ENCODE measurements at regions not wholly inside any gene's neighbourhood (a gene's known extent, or its start where the extent isn't known, plus 50 kb on each side); places are given as distances from the start of the nearest gene placed in this dataset.
"Not testable (repeated sequence)": the region's sequence is repeated elsewhere in the genome, so short reads cannot be mapped to it uniquely, and the experiment has no call there.

GRCh38 chr13:54758795-54759194 lies 1730.2 kb downstream of the OLFM4 start:
- no peaks in the 10 kb centered on the region for H3K36me3 ChIP-seq (ENCODE audit: control insufficient read depth in 3 of 3, insufficient read depth in 3 of 3, low read length in 3 of 3)
- no peak overlapping the region for H3K27ac ChIP-seq (ENCODE audit: low read depth, low read length)
- no peak overlapping the region for H3K9ac ChIP-seq (ENCODE audit: low read depth in 1 of 3, low read length in 3 of 3)
- H3K4me1 ChIP-seq (ENCODE audit: control insufficient read depth in 3 of 3, insufficient read depth in 3 of 3, low read length in 3 of 3), result no peaks in the 10 kb centered on the region
- H3K9me3 ChIP-seq (ENCODE audit: control insufficient read depth in 3 of 3, low read length in 3 of 3), result no peaks in the 10 kb centered on the region
- no peak overlapping the region for H3K4me3 ChIP-seq (ENCODE audit: low read length in 3 of 3)
- H3K27me3 ChIP-seq (ENCODE audit: control insufficient read depth in 3 of 3, insufficient read depth in 3 of 3, low read length in 3 of 3), result no peaks in the 10 kb centered on the region

GRCh38 chr13:54768214-54768613 lies 1739.6 kb downstream of the OLFM4 start:
- H3K9me3 ChIP-seq (ENCODE audit: control insufficient read depth in 3 of 3, low read length in 3 of 3), result no peaks in the 10 kb centered on the region
- no peaks in the 10 kb centered on the region for H3K36me3 ChIP-seq (ENCODE audit: control insufficient read depth in 3 of 3, insufficient read depth in 3 of 3, low read length in 3 of 3)

DNA sequence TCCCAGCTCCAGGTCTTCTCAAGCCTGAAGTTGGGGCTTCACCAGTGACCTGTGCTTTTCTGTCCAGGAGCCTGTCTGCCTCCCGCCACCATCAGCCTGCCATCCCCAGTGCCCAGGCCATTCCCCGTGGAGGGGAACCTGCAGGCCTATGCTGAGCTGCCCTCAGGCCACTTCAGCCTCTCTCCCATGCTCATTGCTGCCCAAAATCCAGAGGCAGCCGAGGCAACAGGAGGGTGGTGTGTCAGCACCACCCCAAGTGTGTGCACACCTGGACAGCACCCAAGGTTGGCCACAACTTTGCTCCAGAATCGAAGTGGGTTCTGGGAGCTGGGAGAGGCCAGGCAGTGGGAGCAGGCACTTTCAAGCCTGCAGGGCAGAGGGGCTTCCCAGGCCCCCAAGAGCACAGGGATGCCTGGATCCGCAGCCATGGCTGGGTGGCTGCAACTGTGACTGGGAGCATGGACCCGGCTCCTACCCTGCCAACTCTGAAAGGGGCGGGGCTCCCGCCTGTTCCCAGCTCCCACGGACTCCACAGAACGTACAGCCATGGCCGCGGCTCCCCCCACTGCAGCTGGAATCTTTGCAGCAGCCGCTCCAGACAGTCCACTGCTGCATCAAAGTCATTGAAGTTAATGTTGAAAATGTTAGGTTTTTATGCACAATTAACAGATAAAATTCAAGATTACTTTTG lies 1747.0 kb downstream of the OLFM4 start:
- Histone ChIP-seq H3K9ac (ENCODE audit: low read depth in 1 of 3, low read length in 3 of 3) (no peak overlapping the region), H3K9me3 (ENCODE audit: control insufficient read depth in 3 of 3, low read length in 3 of 3) (no peaks in the 10 kb centered on the region), H3K36me3 (ENCODE audit: control insufficient read depth in 3 of 3, insufficient read depth in 3 of 3, low read length in 3 of 3) (no peaks in the 10 kb centered on the region), H3K4me1 (ENCODE audit: control insufficient read depth in 3 of 3, insufficient read depth in 3 of 3, low read length in 3 of 3) (no peaks in the 10 kb centered on the region), H3K27me3 (ENCODE audit: control insufficient read depth in 3 of 3, insufficient read depth in 3 of 3, low read length in 3 of 3) (no peaks in the 10 kb centered on the region), H3K27ac (ENCODE audit: low read depth, low read length) (no peak overlapping the region), H3K4me3 (ENCODE audit: low read length in 3 of 3) (no peak overlapping the region)

More at GRCh38 chr13:54768214-54768613, 1739.6 kb downstream of the OLFM4 start:
- H3K4me3 ChIP-seq (ENCODE audit: low read length in 3 of 3), result no peak overlapping the region
- H3K27ac ChIP-seq (ENCODE audit: low read depth, low read length), result no peak overlapping the region
- H3K9ac ChIP-seq (ENCODE audit: low read depth in 1 of 3, low read length in 3 of 3), result no peak overlapping the region
- no peaks in the 10 kb centered on the region for H3K4me1 ChIP-seq (ENCODE audit: control insufficient read depth in 3 of 3, insufficient read depth in 3 of 3, low read length in 3 of 3)
- H3K27me3 ChIP-seq (ENCODE audit: control insufficient read depth in 3 of 3, insufficient read depth in 3 of 3, low read length in 3 of 3), result no peaks in the 10 kb centered on the region

- H3K4me3 ChIP-seq (ENCODE audit: low read length in 3 of 3), result no peak overlapping the region
- H3K9me3 ChIP-seq (ENCODE audit: control insufficient read depth in 3 of 3, low read length in 3 of 3), result no peaks in the 10 kb centered on the region
- no peak overlapping the region for H3K27ac ChIP-seq (ENCODE audit: low read depth, low read length)
- H3K4me1 ChIP-seq (ENCODE audit: control insufficient read depth in 3 of 3, insufficient read depth in 3 of 3, low read length in 3 of 3), result no peaks in the 10 kb centered on the region
- H3K9ac ChIP-seq (ENCODE audit: low read depth in 1 of 3, low read length in 3 of 3), result no peak overlapping the region
- H3K27me3 ChIP-seq (ENCODE audit: control insufficient read depth in 3 of 3, insufficient read depth in 3 of 3, low read length in 3 of 3), result no peaks in the 10 kb centered on the region
- H3K36me3 ChIP-seq (ENCODE audit: control insufficient read depth in 3 of 3, insufficient read depth in 3 of 3, low read length in 3 of 3), result no peaks in the 10 kb centered on the region
Observed at GRCh38 chr13:54787754-54788153, 1759.1 kb downstream of the OLFM4 start.

DNA sequence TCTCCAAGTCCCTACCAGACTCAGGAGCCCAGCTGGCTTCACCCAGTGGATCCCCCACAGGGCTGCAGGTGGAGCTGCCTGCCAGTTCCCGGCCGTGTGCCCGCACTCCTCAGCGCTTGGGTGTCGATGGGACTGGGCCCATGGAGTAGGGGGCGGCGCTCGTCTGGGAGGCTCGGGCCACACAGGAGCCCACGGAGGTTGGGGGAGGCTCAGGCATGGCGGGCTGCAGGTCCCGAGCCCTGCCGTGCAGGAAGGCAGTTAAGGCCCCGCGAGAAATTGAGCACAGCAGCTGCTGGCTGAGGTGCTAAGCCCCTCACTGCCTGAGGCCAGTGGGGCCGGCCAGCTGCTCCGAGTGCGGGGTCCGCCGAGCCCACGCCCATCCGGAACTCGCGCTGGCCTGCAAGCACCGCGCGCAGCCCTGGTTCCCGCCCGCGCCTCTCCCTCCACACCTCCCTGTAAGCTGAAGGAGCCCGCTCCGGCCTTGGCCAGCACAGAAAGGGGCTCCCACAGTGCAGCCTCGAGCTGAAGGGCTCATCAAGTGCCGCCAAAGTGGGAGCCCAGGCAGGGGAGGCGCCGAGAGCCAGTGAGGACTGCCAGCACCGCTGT lies 1771.1 kb downstream of the OLFM4 start:
- H3K9me3 ChIP-seq (ENCODE audit: control insufficient read depth in 3 of 3, low read length in 3 of 3), result no peaks in the 10 kb centered on the region
- no peaks in the 10 kb centered on the region for H3K27me3 ChIP-seq (ENCODE audit: control insufficient read depth in 3 of 3, insufficient read depth in 3 of 3, low read length in 3 of 3)
- H3K4me3 ChIP-seq (ENCODE audit: low read length in 3 of 3), result no peak overlapping the region
- no peaks in the 10 kb centered on the region for H3K36me3 ChIP-seq (ENCODE audit: control insufficient read depth in 3 of 3, insufficient read depth in 3 of 3, low read length in 3 of 3)
- H3K4me1 ChIP-seq (ENCODE audit: control insufficient read depth in 3 of 3, insufficient read depth in 3 of 3, low read length in 3 of 3), result no peaks in the 10 kb centered on the region
- H3K9ac ChIP-seq (ENCODE audit: low read depth in 1 of 3, low read length in 3 of 3), result no peak overlapping the region
- H3K27ac ChIP-seq (ENCODE audit: low read depth, low read length), result no peak overlapping the region

GRCh38 chr13:54802226-54802625 lies 1773.6 kb downstream of the OLFM4 start:
- Histone ChIP-seq H3K27me3 (ENCODE audit: control insufficient read depth in 3 of 3, insufficient read depth in 3 of 3, low read length in 3 of 3) (no peaks in the 10 kb centered on the region), H3K27ac (ENCODE audit: low read depth, low read length) (no peak overlapping the region), H3K4me3 (ENCODE audit: low read length in 3 of 3) (no peak overlapping the region), H3K4me1 (ENCODE audit: control insufficient read depth in 3 of 3, insufficient read depth in 3 of 3, low read length in 3 of 3) (no peaks in the 10 kb centered on the region), H3K9me3 (ENCODE audit: control insufficient read depth in 3 of 3, low read length in 3 of 3) (peaks cover 0 to 3% (median 0%) of the 10 kb centered on the region in 3 donors), H3K9ac (ENCODE audit: low read depth in 1 of 3, low read length in 3 of 3) (no peak overlapping the region), H3K36me3 (ENCODE audit: control insufficient read depth in 3 of 3, insufficient read depth in 3 of 3, low read length in 3 of 3) (no peaks in the 10 kb centered on the region)

DNA sequence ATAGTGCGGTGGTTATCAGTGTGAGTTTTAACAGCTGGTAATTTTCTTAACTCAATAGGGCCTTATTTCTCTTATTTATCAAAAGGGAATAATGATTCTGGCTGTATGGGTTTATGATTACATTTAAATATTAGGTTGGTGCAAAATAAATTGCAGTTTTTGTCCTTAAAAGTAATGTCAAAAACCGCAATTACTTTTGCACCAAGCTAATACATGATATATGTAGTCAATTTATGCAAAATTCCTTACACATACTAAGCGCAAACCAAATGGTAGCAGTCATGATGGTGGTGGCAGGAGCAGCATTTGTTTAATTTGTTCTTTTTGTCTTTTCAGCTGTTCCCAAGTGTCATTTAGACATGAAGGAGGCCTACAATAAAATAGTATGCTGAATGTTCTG lies 1777.1 kb downstream of the OLFM4 start:
- H3K4me1 ChIP-seq (ENCODE audit: control insufficient read depth in 3 of 3, insufficient read depth in 3 of 3, low read length in 3 of 3), result no peaks in the 10 kb centered on the region
- H3K36me3 ChIP-seq (ENCODE audit: control insufficient read depth in 3 of 3, insufficient read depth in 3 of 3, low read length in 3 of 3), result no peaks in the 10 kb centered on the region
- no peak overlapping the region for H3K27ac ChIP-seq (ENCODE audit: low read depth, low read length)
- no peak overlapping the region for H3K4me3 ChIP-seq (ENCODE audit: low read length in 3 of 3)
- no peak overlapping the region for H3K9ac ChIP-seq (ENCODE audit: low read depth in 1 of 3, low read length in 3 of 3)
- H3K9me3 ChIP-seq (ENCODE audit: control insufficient read depth in 3 of 3, low read length in 3 of 3), result peaks cover 0 to 3% (median 0%) of the 10 kb centered on the region in 3 donors
- H3K27me3 ChIP-seq (ENCODE audit: control insufficient read depth in 3 of 3, insufficient read depth in 3 of 3, low read length in 3 of 3), result no peaks in the 10 kb centered on the region

DNA sequence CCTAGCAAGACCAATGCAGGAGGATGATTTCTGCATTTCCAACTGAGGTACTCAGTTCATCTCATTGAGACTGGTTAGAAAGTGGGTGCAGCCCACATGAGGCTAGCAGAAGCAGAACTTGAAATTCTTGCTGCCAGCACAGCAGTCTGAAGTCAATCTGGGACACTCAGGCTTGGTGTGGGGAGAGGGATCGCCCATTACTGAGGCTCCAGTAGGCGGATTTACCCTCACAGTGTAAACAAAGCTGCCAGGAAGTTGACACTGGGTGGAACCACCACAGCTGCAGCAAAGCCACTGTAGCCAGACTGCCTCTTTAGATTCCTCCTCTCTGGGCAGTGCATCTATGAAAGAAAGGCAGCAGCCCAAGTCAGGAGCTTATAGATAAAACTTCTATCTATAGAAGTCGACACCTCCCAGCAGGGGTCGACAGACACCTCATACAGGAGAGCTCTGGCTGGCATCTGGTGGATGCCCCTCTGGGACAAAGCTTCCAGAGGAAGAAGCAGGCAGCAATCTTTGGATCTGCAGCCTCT lies 1793.4 kb downstream of the OLFM4 start:
- H3K9ac ChIP-seq (ENCODE audit: low read depth in 1 of 3, low read length in 3 of 3); H3K27ac ChIP-seq (ENCODE audit: low read depth, low read length); H3K9me3 ChIP-seq (ENCODE audit: control insufficient read depth in 3 of 3, low read length in 3 of 3); H3K27me3 ChIP-seq (ENCODE audit: control insufficient read depth in 3 of 3, insufficient read depth in 3 of 3, low read length in 3 of 3); H3K4me3 ChIP-seq (ENCODE audit: low read length in 3 of 3); H3K4me1 ChIP-seq (ENCODE audit: control insufficient read depth in 3 of 3, insufficient read depth in 3 of 3, low read length in 3 of 3); H3K36me3 ChIP-seq (ENCODE audit: control insufficient read depth in 3 of 3, insufficient read depth in 3 of 3, low read length in 3 of 3): not testable (repeated sequence)

DNA sequence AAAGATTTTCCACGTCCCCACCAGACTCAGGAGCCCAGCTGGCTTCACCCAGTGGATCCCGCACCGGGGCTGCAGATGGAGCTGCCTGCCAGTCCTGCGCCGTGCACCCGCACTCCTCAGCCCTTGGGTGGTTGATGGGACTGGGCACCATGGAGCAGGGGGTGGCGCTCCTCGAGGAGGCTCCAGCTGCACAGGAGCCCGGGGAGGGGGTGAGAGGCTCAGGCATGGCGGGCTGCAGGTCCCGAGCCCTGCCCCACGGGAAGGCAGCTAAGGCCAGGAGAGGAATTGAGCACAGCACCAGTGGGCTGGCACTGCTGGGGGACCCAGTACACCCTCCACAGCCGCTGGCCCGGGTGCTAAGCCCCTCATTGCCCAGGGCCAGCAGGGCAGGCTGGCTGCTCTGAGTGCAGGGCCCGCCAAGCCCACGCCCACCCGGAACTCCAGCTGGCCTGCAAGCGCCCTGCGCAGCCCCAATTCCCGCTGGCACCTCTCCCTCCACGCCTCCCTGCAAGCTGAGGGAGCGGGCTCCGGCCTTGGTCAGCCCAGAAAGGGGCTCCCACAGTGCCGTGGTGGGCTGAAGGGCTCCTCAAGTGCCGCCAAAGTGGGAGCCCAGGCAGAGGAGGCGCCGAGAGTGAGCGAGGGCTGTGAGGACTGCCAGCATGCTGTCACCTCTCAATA lies 1800.9 kb downstream of the OLFM4 start:
- not testable (repeated sequence) for H3K27me3 ChIP-seq (ENCODE audit: control insufficient read depth in 3 of 3, insufficient read depth in 3 of 3, low read length in 3 of 3); H3K9ac ChIP-seq (ENCODE audit: low read depth in 1 of 3, low read length in 3 of 3); H3K4me1 ChIP-seq (ENCODE audit: control insufficient read depth in 3 of 3, insufficient read depth in 3 of 3, low read length in 3 of 3); H3K9me3 ChIP-seq (ENCODE audit: control insufficient read depth in 3 of 3, low read length in 3 of 3); H3K27ac ChIP-seq (ENCODE audit: low read depth, low read length); H3K36me3 ChIP-seq (ENCODE audit: control insufficient read depth in 3 of 3, insufficient read depth in 3 of 3, low read length in 3 of 3); H3K4me3 ChIP-seq (ENCODE audit: low read length in 3 of 3)

GRCh38 chr13:54836273-54836672 lies 1807.7 kb downstream of the OLFM4 start:
- Histone ChIP-seq H3K27ac (ENCODE audit: low read depth, low read length) (no peak overlapping the region), H3K4me3 (ENCODE audit: low read length in 3 of 3) (no peak overlapping the region), H3K36me3 (ENCODE audit: control insufficient read depth in 3 of 3, insufficient read depth in 3 of 3, low read length in 3 of 3) (no peaks in the 10 kb centered on the region), H3K9me3 (ENCODE audit: control insufficient read depth in 3 of 3, low read length in 3 of 3) (no peaks in the 10 kb centered on the region), H3K4me1 (ENCODE audit: control insufficient read depth in 3 of 3, insufficient read depth in 3 of 3, low read length in 3 of 3) (no peaks in the 10 kb centered on the region), H3K27me3 (ENCODE audit: control insufficient read depth in 3 of 3, insufficient read depth in 3 of 3, low read length in 3 of 3) (no peaks in the 10 kb centered on the region), H3K9ac (ENCODE audit: low read depth in 1 of 3, low read length in 3 of 3) (no peak overlapping the region)

All from skeletal muscle tissue (tissue), 3 donors.